RWPE2 (cell line): ENCODE measurements at regions not wholly inside any gene's neighbourhood (a gene's known extent, or its start where the extent isn't known, plus 50 kb on each side); places are given as distances from the start of the nearest gene placed in this dataset.

Source experiments
- ATAC-seq: fragments of 200-7000 bp; cut with Tn5 transposase; 3 replicates; pipeline ENCODE4 v1.9.1; 2021; ENCODE audit warnings: low read depth
- DNase-seq: peaks from one replicate; pipeline ENCODE4 v3.0.0-alpha.2; 2020; ENCODE audit warnings: low spot score
- H3K27ac ChIP-seq: fragments of 450-650 bp; 2 replicates; pipeline ENCODE4 v1.5.1; 2017; ENCODE audit warnings: mild to moderate bottlenecking; ENCODE audit not compliant: poor library complexity, severe bottlenecking
- H3K27me3 ChIP-seq: fragments of 250-450 bp; sonication (Bioruptor Pico); 2 replicates; pipeline ENCODE4 v1.5.1; 2021; ENCODE audit warnings: mild to moderate bottlenecking, moderate library complexity; ENCODE audit not compliant: insufficient read depth, poor library complexity, severe bottlenecking
- H3K36me3 ChIP-seq: fragments of 250-450 bp; sonication (Bioruptor Pico); 2 replicates; pipeline ENCODE4 v1.5.1; 2020; ENCODE audit warnings: low read depth, mild to moderate bottlenecking, moderate library complexity
- H3K4me1 ChIP-seq: fragments of 250-450 bp; sonication (Bioruptor Pico); 2 replicates; pipeline ENCODE4 v1.5.1; 2021; ENCODE audit warnings: mild to moderate bottlenecking, moderate library complexity; ENCODE audit not compliant: insufficient read depth, poor library complexity, severe bottlenecking
- H3K4me3 ChIP-seq: fragments of 250-450 bp; sonication (Bioruptor Pico); 2 replicates; pipeline ENCODE4 v1.5.1; 2021; ENCODE audit warnings: mild to moderate bottlenecking, moderate library complexity; ENCODE audit not compliant: severe bottlenecking
- H3K9me3 ChIP-seq: fragments of 250-450 bp; sonication (Bioruptor Pico); 2 replicates; pipeline ENCODE4 v1.5.1; 2021; ENCODE audit warnings: mild to moderate bottlenecking, moderate library complexity; ENCODE audit not compliant: severe bottlenecking
- TF ChIP-seq, protein P1 (sequence below): fragments of 450-650 bp; IDR thresholded peaks from one replicate; pipeline ENCODE4 v1.5.1; 2017; ENCODE audit warnings: mild to moderate bottlenecking, moderate library complexity; ENCODE audit not compliant: poor library complexity, severe bottlenecking

DNA sequence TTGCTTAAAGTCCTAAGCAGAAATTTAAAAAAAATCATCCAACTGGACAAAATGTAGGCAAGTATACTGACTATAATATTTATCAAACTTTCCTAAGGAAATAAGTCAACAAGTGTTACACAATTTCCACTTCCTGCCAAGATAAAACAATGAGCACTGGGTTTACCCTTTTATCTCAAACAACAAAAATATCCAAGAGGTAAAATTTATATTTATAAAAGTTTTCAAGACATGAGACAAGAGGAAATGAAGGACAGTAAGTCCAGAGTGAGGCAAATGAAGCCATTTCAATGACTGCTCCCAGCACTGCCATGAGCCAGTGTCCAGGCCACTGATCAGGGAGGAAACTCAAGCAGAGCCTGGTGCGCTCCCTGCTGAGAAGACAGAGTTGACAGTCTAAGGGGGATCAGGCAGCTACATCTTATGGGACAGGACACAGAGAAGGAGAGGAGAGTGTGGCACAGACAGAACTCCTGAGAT lies 439.4 kb downstream of the RAP2B start:
- Histone ChIP-seq H3K27ac (no peak overlapping the region), H3K4me1 (no peaks in the 10 kb centered on the region), H3K9me3 (no peaks in the 10 kb centered on the region), H3K27me3 (no peaks in the 10 kb centered on the region), H3K4me3 (no peak overlapping the region), H3K36me3 (no peaks in the 10 kb centered on the region)
- TF ChIP-seq, protein P1, sequence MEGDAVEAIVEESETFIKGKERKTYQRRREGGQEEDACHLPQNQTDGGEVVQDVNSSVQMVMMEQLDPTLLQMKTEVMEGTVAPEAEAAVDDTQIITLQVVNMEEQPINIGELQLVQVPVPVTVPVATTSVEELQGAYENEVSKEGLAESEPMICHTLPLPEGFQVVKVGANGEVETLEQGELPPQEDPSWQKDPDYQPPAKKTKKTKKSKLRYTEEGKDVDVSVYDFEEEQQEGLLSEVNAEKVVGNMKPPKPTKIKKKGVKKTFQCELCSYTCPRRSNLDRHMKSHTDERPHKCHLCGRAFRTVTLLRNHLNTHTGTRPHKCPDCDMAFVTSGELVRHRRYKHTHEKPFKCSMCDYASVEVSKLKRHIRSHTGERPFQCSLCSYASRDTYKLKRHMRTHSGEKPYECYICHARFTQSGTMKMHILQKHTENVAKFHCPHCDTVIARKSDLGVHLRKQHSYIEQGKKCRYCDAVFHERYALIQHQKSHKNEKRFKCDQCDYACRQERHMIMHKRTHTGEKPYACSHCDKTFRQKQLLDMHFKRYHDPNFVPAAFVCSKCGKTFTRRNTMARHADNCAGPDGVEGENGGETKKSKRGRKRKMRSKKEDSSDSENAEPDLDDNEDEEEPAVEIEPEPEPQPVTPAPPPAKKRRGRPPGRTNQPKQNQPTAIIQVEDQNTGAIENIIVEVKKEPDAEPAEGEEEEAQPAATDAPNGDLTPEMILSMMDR: no peak
- DNase-seq: no peak
- no peak for ATAC-seq

DNA sequence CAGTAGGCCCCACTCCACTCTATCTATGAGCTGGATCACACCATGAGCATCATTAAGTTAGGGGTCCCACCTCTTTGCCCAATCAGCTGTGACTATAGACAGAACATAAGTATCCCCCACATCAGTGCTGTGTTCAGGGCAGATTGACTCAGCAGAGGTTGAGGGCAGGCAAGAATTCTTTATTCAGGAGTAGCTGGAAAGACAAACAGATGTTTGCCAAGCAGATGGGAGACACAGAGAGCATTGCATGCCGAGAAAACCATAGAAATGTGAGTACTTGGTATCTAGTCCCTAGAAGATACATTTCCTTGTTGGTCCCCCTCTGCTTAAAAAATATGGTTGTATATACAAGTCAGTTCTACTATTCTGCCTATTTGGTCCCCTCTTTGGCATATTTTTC lies 440.8 kb downstream of the RAP2B start:
- Histone ChIP-seq H3K36me3 (no peaks in the 10 kb centered on the region), H3K9me3 (no peaks in the 10 kb centered on the region), H3K4me1 (no peaks in the 10 kb centered on the region), H3K27ac (no peak overlapping the region), H3K4me3 (no peak overlapping the region), H3K27me3 (no peaks in the 10 kb centered on the region)
- TF ChIP-seq, protein P1: no peak
- ATAC-seq (no peak), DNase-seq (no peak)

DNA sequence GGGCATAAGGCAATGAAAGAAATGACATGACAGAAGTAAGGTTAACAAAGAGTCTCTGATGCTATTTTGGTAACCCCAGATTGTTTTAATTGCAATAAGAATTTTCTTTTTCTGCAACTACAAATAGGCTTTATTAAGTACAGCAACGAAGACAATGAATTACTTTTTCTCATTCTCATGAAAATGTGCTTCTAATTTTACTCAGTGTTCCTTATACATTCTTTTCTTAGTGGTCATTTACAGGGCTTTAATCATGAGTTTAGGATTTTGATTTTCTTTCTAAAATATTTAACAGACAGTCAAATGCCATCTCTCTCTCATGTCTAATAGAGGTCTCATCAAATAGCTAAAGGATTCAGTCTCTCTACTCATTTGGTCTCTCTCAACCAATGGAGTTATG lies 452.1 kb downstream of the RAP2B start:
- H3K4me1 ChIP-seq: peaks cover 11% of the 10 kb centered on the region
- no peak overlapping the region for H3K4me3 ChIP-seq
- ATAC-seq (no peak), DNase-seq (no peak)
- H3K36me3 ChIP-seq: no peaks in the 10 kb centered on the region
- H3K27ac ChIP-seq: peak overlapping the region; percentile 59
- TF ChIP-seq, protein P1: no peak
- H3K27me3 ChIP-seq: no peaks in the 10 kb centered on the region
- no peaks in the 10 kb centered on the region for H3K9me3 ChIP-seq

DNA sequence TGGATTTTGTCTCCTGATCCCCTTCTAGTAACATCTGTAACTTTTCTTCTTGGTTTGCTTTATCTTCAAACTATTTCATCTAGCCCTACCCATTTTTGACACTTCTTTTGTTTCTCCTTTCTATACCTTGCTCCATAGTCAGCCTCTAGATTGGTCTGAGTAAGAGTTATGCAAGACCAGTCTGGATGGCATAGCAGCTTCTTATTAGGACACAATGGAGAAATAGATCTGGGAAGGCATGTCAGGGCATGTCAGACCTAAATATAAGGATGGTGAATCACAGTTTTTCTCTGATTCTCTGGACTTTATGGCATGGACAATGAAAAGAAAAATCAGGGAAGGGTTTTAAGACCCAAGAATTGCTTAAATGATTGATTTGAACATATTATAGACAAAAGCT lies 452.5 kb downstream of the RAP2B start:
- H3K27me3 ChIP-seq: no peaks in the 10 kb centered on the region
- no peak for DNase-seq
- TF ChIP-seq, protein P1: no peak
- no peaks in the 10 kb centered on the region for H3K9me3 ChIP-seq
- no peak overlapping the region for H3K4me3 ChIP-seq
- H3K4me1 ChIP-seq: peaks cover 11% of the 10 kb centered on the region
- H3K36me3 ChIP-seq: no peaks in the 10 kb centered on the region
- H3K27ac ChIP-seq: peak overlapping the region; percentile 59
- ATAC-seq: peak; percentile 98

DNA sequence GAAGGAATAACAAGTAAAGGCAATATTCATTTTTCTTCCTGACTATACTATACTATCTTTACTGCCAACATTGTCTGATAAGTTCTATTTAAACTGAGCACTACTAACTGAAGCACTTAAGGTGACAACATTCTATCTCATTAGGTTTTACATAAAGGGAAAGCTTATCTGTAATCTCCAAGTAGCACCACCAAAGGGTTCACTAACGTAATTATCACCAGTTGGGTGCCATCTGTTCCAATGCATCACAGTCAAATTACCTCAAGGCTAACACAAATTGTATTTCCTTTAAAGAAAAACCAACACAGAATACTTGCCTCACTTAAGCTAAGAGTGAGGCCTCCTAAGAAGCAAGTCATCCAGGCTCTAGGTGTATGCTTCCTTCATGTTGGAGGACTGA lies 453.8 kb downstream of the RAP2B start:
- Histone ChIP-seq H3K4me1 (peaks cover 11% of the 10 kb centered on the region), H3K9me3 (no peaks in the 10 kb centered on the region), H3K27ac (no peak overlapping the region), H3K36me3 (no peaks in the 10 kb centered on the region), H3K4me3 (no peak overlapping the region), H3K27me3 (no peaks in the 10 kb centered on the region)
- no peak for ATAC-seq
- no peak for DNase-seq
- TF ChIP-seq, protein P1: no peak
